ENCODE measurements at regions not wholly inside any gene's neighbourhood (a gene's known extent, or its start where the extent isn't known, plus 50 kb on each side); places are given as distances from the start of the nearest gene placed in this dataset.

DNA sequence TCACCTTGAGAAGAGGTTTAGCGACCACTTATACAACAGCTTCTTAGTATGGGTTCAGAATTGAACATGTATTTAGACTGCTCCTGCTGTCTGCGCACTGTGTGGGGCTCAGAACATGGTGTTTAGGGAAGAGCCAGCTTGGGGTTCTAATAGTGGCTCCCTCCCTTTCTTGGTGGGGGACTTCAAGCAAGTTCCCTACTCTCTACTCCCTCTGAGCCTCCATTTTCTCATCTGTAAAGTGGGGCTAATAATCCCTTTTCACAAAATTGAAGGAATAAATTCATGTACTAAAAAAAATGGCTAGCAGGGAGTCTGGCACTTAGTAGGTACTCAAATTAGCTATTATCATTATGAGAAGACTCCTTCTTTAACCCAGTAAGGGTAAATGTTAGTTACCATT lies 97.5 kb upstream of the SPATA12 start:
- no peak overlapping the region for H3K4me2 ChIP-seq (ENCODE audit: low read length)
- intact Hi-C loops (cut with micrococcal nuclease) = no loop called here
- DNase-seq (ENCODE audit: low read depth, low spot score) (no peak), ATAC-seq (no peak)
- H3K9me3 ChIP-seq (ENCODE audit: control insufficient read depth in 1 of 2, insufficient read depth in 1 of 2, low read depth in 1 of 2, low read length in 2 of 2) = no peaks in the 10 kb centered on the region
- H3K9me2 ChIP-seq (ENCODE audit: insufficient read depth) = no peaks in the 10 kb centered on the region
- no peaks in the 10 kb centered on the region for H3K4me1 ChIP-seq (ENCODE audit: control insufficient read depth in 1 of 2, insufficient read depth in 2 of 2, low read length in 2 of 2)
- no peak overlapping the region for H2AFZ ChIP-seq (ENCODE audit: low read depth, low read length, poor library complexity, severe bottlenecking)
- TF ChIP-seq EZH2phosphoT487 (IDR thresholded peaks at IDR 0.05; ENCODE audit: borderline replicate concordance) (no peak), POLR2AphosphoS5 (IDR thresholded peaks at IDR 0.05; ENCODE audit: low read depth, low read length) (no peak), SP1 (IDR thresholded peaks at IDR 0.05; ENCODE audit: low read depth) (no peak), YY1 (IDR thresholded peaks at IDR 0.05; ENCODE audit: extremely low read depth, insufficient replicate concordance, low read depth, low read length) (no peak), ZNF274 (IDR thresholded peaks at IDR 0.05; ENCODE audit: low read depth, low read length) (no peak), ATF3 (IDR thresholded peaks at IDR 0.05) (no peak), ELF1 (IDR thresholded peaks at IDR 0.05; ENCODE audit: borderline replicate concordance, low read depth) (no peak), CEBPB (IDR thresholded peaks at IDR 0.05; ENCODE audit: low read depth) (no peak), EZH2 (IDR thresholded peaks at IDR 0.05) (no peak), TCF7L2 (IDR thresholded peaks at IDR 0.05; ENCODE audit: borderline replicate concordance, extremely low read depth, insufficient read depth, insufficient read length) (no peak), RAD21 (IDR thresholded peaks at IDR 0.05; ENCODE audit: low read depth) (no peak), POLR2A (IDR thresholded peaks at IDR 0.05; ENCODE audit: borderline replicate concordance, extremely low read depth, insufficient read depth, insufficient read length) (no peak), CBX3 (IDR thresholded peaks at IDR 0.05; ENCODE audit: low read depth) (no peak), SIN3A (IDR thresholded peaks at IDR 0.05; ENCODE audit: low read depth) (no peak), FOSL1 (IDR thresholded peaks at IDR 0.05; ENCODE audit: low read depth) (no peak), ZFX (IDR thresholded peaks at IDR 0.05) (no peak)
- TF ChIP-seq, protein P1, sequence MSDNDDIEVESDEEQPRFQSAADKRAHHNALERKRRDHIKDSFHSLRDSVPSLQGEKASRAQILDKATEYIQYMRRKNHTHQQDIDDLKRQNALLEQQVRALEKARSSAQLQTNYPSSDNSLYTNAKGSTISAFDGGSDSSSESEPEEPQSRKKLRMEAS (IDR thresholded peaks at IDR 0.05) = no peak
- TF ChIP-seq, protein P2, sequence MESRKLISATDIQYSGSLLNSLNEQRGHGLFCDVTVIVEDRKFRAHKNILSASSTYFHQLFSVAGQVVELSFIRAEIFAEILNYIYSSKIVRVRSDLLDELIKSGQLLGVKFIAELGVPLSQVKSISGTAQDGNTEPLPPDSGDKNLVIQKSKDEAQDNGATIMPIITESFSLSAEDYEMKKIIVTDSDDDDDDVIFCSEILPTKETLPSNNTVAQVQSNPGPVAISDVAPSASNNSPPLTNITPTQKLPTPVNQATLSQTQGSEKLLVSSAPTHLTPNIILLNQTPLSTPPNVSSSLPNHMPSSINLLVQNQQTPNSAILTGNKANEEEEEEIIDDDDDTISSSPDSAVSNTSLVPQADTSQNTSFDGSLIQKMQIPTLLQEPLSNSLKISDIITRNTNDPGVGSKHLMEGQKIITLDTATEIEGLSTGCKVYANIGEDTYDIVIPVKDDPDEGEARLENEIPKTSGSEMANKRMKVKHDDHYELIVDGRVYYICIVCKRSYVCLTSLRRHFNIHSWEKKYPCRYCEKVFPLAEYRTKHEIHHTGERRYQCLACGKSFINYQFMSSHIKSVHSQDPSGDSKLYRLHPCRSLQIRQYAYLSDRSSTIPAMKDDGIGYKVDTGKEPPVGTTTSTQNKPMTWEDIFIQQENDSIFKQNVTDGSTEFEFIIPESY (IDR thresholded peaks at IDR 0.05; ENCODE audit: extremely low read depth, insufficient replicate concordance, low read length) = no peak
- TF ChIP-seq, protein P3, sequence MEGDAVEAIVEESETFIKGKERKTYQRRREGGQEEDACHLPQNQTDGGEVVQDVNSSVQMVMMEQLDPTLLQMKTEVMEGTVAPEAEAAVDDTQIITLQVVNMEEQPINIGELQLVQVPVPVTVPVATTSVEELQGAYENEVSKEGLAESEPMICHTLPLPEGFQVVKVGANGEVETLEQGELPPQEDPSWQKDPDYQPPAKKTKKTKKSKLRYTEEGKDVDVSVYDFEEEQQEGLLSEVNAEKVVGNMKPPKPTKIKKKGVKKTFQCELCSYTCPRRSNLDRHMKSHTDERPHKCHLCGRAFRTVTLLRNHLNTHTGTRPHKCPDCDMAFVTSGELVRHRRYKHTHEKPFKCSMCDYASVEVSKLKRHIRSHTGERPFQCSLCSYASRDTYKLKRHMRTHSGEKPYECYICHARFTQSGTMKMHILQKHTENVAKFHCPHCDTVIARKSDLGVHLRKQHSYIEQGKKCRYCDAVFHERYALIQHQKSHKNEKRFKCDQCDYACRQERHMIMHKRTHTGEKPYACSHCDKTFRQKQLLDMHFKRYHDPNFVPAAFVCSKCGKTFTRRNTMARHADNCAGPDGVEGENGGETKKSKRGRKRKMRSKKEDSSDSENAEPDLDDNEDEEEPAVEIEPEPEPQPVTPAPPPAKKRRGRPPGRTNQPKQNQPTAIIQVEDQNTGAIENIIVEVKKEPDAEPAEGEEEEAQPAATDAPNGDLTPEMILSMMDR (IDR thresholded peaks at IDR 0.05 in 2 of 3, conservative IDR thresholded peaks at IDR 0.05 in 1 of 3; ENCODE audit: borderline replicate concordance in 1 of 3, insufficient read depth in 1 of 3, low read depth in 2 of 3, low read length in 2 of 3) = no peak
- TF ChIP-seq, protein P4, sequence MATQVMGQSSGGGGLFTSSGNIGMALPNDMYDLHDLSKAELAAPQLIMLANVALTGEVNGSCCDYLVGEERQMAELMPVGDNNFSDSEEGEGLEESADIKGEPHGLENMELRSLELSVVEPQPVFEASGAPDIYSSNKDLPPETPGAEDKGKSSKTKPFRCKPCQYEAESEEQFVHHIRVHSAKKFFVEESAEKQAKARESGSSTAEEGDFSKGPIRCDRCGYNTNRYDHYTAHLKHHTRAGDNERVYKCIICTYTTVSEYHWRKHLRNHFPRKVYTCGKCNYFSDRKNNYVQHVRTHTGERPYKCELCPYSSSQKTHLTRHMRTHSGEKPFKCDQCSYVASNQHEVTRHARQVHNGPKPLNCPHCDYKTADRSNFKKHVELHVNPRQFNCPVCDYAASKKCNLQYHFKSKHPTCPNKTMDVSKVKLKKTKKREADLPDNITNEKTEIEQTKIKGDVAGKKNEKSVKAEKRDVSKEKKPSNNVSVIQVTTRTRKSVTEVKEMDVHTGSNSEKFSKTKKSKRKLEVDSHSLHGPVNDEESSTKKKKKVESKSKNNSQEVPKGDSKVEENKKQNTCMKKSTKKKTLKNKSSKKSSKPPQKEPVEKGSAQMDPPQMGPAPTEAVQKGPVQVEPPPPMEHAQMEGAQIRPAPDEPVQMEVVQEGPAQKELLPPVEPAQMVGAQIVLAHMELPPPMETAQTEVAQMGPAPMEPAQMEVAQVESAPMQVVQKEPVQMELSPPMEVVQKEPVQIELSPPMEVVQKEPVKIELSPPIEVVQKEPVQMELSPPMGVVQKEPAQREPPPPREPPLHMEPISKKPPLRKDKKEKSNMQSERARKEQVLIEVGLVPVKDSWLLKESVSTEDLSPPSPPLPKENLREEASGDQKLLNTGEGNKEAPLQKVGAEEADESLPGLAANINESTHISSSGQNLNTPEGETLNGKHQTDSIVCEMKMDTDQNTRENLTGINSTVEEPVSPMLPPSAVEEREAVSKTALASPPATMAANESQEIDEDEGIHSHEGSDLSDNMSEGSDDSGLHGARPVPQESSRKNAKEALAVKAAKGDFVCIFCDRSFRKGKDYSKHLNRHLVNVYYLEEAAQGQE (IDR thresholded peaks at IDR 0.05; ENCODE audit: low read depth) = no peak
- H3K79me2 ChIP-seq (ENCODE audit: insufficient read depth, low read length) = no peaks in the 10 kb centered on the region
- no peak overlapping the region for H3K27ac ChIP-seq (ENCODE audit: low read depth, low read length)
- RAD21 ChIA-PET (ENCODE audit: low non-redundant PET in 1 of 2, low total read pairs in 2 of 2, uncharacterized antibody in 2 of 2, unreplicated experiment in 2 of 2) = no interaction called here
- no peaks in the 10 kb centered on the region for H4K20me1 ChIP-seq (ENCODE audit: insufficient read depth)
- H3K4me3 ChIP-seq (replicated peaks in 1 of 2; ENCODE audit: low read depth in 1 of 2, low read length in 2 of 2) = no peak overlapping the region
- H3K27me3 ChIP-seq (ENCODE audit: insufficient read depth, low read length) = no peaks in the 10 kb centered on the region
- no peaks in the 10 kb centered on the region for H3K36me3 ChIP-seq (ENCODE audit: control insufficient read depth in 1 of 2, insufficient read depth in 2 of 2, low read length in 2 of 2)
- POLR2A ChIA-PET = no interaction called here
- H3K9ac ChIP-seq (ENCODE audit: low read length) = no peak overlapping the region
- CTCF ChIA-PET = no interaction called here
- no TSS peak for BruUV-seq (replicated peaks)

Data from HCT116 (cell line).